ENCODE measurements at regions not wholly inside any gene's neighbourhood (a gene's known extent, or its start where the extent isn't known, plus 50 kb on each side); places are given as distances from the start of the nearest gene placed in this dataset.
A peak's percentile ranks its signal among the peaks of the same experiment; 100 is the strongest.
"Not testable (repeated sequence)": the region's sequence is repeated elsewhere in the genome, so short reads cannot be mapped to it uniquely, and the experiment has no call there.

- no peak for TF ChIP-seq CTCF (IDR thresholded peaks at IDR 0.05; ENCODE audit: extremely low read depth, missing control alignments)
- DNase-seq (ENCODE audit: low spot score): peak; percentile 58
Observed at GRCh38 chr15:77944002-77944867, 133.3 kb downstream of the TBC1D2B start.

- no peak for TF ChIP-seq CTCF (IDR thresholded peaks at IDR 0.05; ENCODE audit: extremely low read depth, missing control alignments)
- DNase-seq (ENCODE audit: low spot score): no peak
Observed at GRCh38 chr15:77942611-77943211, 134.8 kb downstream of the TBC1D2B start.

- not testable (repeated sequence) for DNase-seq (ENCODE audit: low spot score)
Observed at GRCh38 chr15:77941090-77941827, 136.3 kb downstream of the TBC1D2B start.

- no peak for TF ChIP-seq CTCF (IDR thresholded peaks at IDR 0.05; ENCODE audit: extremely low read depth, missing control alignments)
- DNase-seq (ENCODE audit: low spot score): no peak
Observed at GRCh38 chr15:77940381-77940947, 137.0 kb downstream of the TBC1D2B start.

GRCh38 chr15:77939851-77940250, 137.7 kb downstream of the TBC1D2B start:
- TF ChIP-seq CTCF (IDR thresholded peaks at IDR 0.05; ENCODE audit: extremely low read depth, missing control alignments): no peak
- no peak for DNase-seq (ENCODE audit: low spot score)

- DNase-seq (ENCODE audit: low spot score): not testable (repeated sequence)
Observed at GRCh38 chr15:77939026-77939425, 138.5 kb downstream of the TBC1D2B start.

GRCh38 chr15:77938546-77938945, 139.0 kb downstream of the TBC1D2B start:
- not testable (repeated sequence) for DNase-seq (ENCODE audit: low spot score)

GRCh38 chr15:77936567-77936966, 140.9 kb downstream of the TBC1D2B start:
- not testable (repeated sequence) for DNase-seq (ENCODE audit: low spot score)

- DNase-seq (ENCODE audit: low spot score): not testable (repeated sequence)
Observed at GRCh38 chr15:77934516-77934915, 143.0 kb downstream of the TBC1D2B start.

- DNase-seq (ENCODE audit: low spot score): not testable (repeated sequence)
Observed at GRCh38 chr15:77930907-77931306, 146.6 kb downstream of the TBC1D2B start.

GRCh38 chr15:77930490-77930889, 147.0 kb downstream of the TBC1D2B start:
- DNase-seq (ENCODE audit: low spot score): not testable (repeated sequence)

GRCh38 chr15:77926789-77927188, 150.7 kb downstream of the TBC1D2B start:
- not testable (repeated sequence) for DNase-seq (ENCODE audit: low spot score)

- not testable (repeated sequence) for DNase-seq (ENCODE audit: low spot score)
Observed at GRCh38 chr15:77926296-77926695, 151.2 kb downstream of the TBC1D2B start.

- DNase-seq (ENCODE audit: low spot score): not testable (repeated sequence)
Observed at GRCh38 chr15:77925101-77925500, 152.4 kb downstream of the TBC1D2B start.
